HepG2 (cell line): ENCODE measurements at regions not wholly inside any gene's neighbourhood (a gene's known extent, or its start where the extent isn't known, plus 50 kb on each side); places are given as distances from the start of the nearest gene placed in this dataset.

Experiments
- ATAC-seq: fragments of 200-7000 bp; cut with Tn5 transposase; 3 replicates; pipeline ENCODE4 v1.9.1; 2020; ENCODE audit warnings: mild to moderate bottlenecking, moderate library complexity
- BruUV-seq: library from RNA; stranded (reverse); fragments of 400-500 nt; replicated peaks from 2 replicates; lab custom pipeline; 2021; lab: Mats Ljungman, UMichigan
- CTCF ChIA-PET: fragments of 300-600 bp; formaldehyde crosslinking; extraction: SDS; loops from one replicate; lab custom pipeline; 2021; ENCODE audit warnings: low total read pairs, inconsistent platforms, low intra/inter-chr PET ratio; lab: Yijun Ruan, JAX
- POLR2A ChIA-PET: fragments of 350-600 bp; sonication (Branson Sonifier 250); formaldehyde crosslinking; loops from one replicate; lab custom pipeline; 2020; ENCODE audit warnings: antibody characterized with exemption, inconsistent platforms; lab: Yijun Ruan, JAX
- DNase-seq: peaks from one replicate; pipeline ENCODE4 v3.0.0-alpha.2; 2015; ENCODE audit warnings: low spot score
- FAIRE-seq: peaks from 3 replicates; lab custom pipeline; 2011; peaks lifted over from hg19 to GRCh38; lab: Jason Lieb, UNC
- H2AFZ ChIP-seq: one replicate; pipeline ENCODE4 v1.6.1; 2011; ENCODE audit warnings: low read length, inconsistent platforms
- H3K27ac ChIP-seq: fragments of 300-600 bp; 3 replicates; pipeline ENCODE4 v1.8.0; 2011; ENCODE audit warnings: mixed run types, mild to moderate bottlenecking, mixed read lengths, low read length, inconsistent platforms; ENCODE audit not compliant: insufficient read depth; ENCODE audit errors: extremely low read length
- H3K27me3 ChIP-seq, 2 experiments: fragments of 200-600 bp in 1 of 2; 2 replicates in 1 of 2; 3 replicates in 1 of 2; pipeline versions ENCODE4 v1.6.0 to v1.8.0; 2011; ENCODE audit warnings: low read length in 2 of 2, mild to moderate bottlenecking in 2 of 2, moderate library complexity in 2 of 2, inconsistent platforms in 1 of 2; ENCODE audit not compliant: insufficient read depth in 2 of 2, control insufficient read depth in 1 of 2
- H3K36me3 ChIP-seq, 2 experiments: fragments of 200-600 bp in 1 of 2; replicated peaks in 1 of 2; 2 replicates in 1 of 2; 3 replicates in 1 of 2; pipeline versions ENCODE4 v1.5.1 to v1.8.0; 2011; ENCODE audit warnings: low read length in 2 of 2, inconsistent platforms in 1 of 2; ENCODE audit not compliant: insufficient read depth in 2 of 2, control insufficient read depth in 1 of 2
- H3K4me1 ChIP-seq: 2 replicates; pipeline ENCODE4 v1.5.1; 2012; ENCODE audit warnings: low read length, inconsistent platforms; ENCODE audit not compliant: insufficient read depth
- H3K4me2 ChIP-seq: 2 replicates; pipeline ENCODE4 v1.6.0; 2011; ENCODE audit warnings: low read depth, low read length, inconsistent platforms
- H3K4me3 ChIP-seq, 3 experiments: fragments of 200-600 bp in 1 of 3; sonication (generic), shearing (Covaris generic) in 1 of 3; replicated peaks in 1 of 3; 2 replicates each; pipeline ENCODE4 v1.5.1; 2011 to 2016; ENCODE audit warnings: low read length in 3 of 3, inconsistent platforms in 2 of 3, low read depth in 2 of 3, mild to moderate bottlenecking in 2 of 3, control low read depth in 1 of 3, mixed read lengths in 1 of 3; ENCODE audit not compliant: insufficient read depth in 1 of 3
- H3K79me2 ChIP-seq: one replicate; pipeline ENCODE4 v1.6.1; 2011; ENCODE audit warnings: low read length, inconsistent platforms; ENCODE audit not compliant: insufficient read depth
- H3K9ac ChIP-seq: 2 replicates; pipeline ENCODE4 v1.6.0; 2011; ENCODE audit warnings: mild to moderate bottlenecking, low read depth, low read length, inconsistent platforms; ENCODE audit not compliant: insufficient read depth
- H3K9me3 ChIP-seq: 2 replicates; pipeline ENCODE4 v1.5.1; 2012; ENCODE audit warnings: mild to moderate bottlenecking, low read length
- H4K20me1 ChIP-seq: 2 replicates; pipeline ENCODE4 v1.6.0; 2011; ENCODE audit warnings: inconsistent platforms, mild to moderate bottlenecking, low read length, moderate library complexity; ENCODE audit not compliant: insufficient read depth
- GATAD2A ChIP-seq: IDR thresholded peaks from 2 replicates; pipeline ENCODE4 v1.6.1; 2016
- GPN1 ChIP-seq: sonication (generic); formaldehyde crosslinking; IDR thresholded peaks from 2 replicates; pipeline ENCODE4 v1.5.1; 2020; ENCODE audit warnings: missing genetic modification reagents, borderline replicate concordance
- HIVEP1 ChIP-seq: sonication (generic); formaldehyde crosslinking; IDR thresholded peaks from 2 replicates; pipeline ENCODE4 v1.4.0; 2020; ENCODE audit warnings: mild to moderate bottlenecking, missing genetic modification reagents
- KDM4B ChIP-seq: sonication (generic); formaldehyde crosslinking; IDR thresholded peaks from 2 replicates; pipeline ENCODE4 v1.4.0; 2020; ENCODE audit warnings: missing genetic modification reagents
- MEIS1 ChIP-seq: sonication (generic); formaldehyde crosslinking; IDR thresholded peaks from 2 replicates; pipeline ENCODE4 v1.9.0; 2021; ENCODE audit warnings: mild to moderate bottlenecking, missing genetic modification reagents, moderate library complexity, borderline replicate concordance
- MXI1 ChIP-seq: IDR thresholded peaks from 3 replicates; pipeline ENCODE4 v1.6.1; 2012; ENCODE audit warnings: low read depth, low read length, inconsistent platforms, borderline replicate concordance
- RBM22 ChIP-seq: fragments of 200-400 bp; formaldehyde crosslinking; optimal IDR thresholded peaks from 2 replicates; pipeline ENCODE3; 2017; ENCODE audit warnings: mild to moderate bottlenecking, low read length, moderate library complexity
- RXRA ChIP-seq: sonication (generic); formaldehyde crosslinking; IDR thresholded peaks from 2 replicates; pipeline ENCODE4 v1.5.1; 2020; ENCODE audit warnings: missing genetic modification reagents
- SMYD3 ChIP-seq: sonication (generic); formaldehyde crosslinking; IDR thresholded peaks from 2 replicates; pipeline ENCODE4 v1.8.1; 2023; ENCODE audit warnings: mild to moderate bottlenecking, missing genetic modification reagents
- THYN1 ChIP-seq: sonication (generic); formaldehyde crosslinking; IDR thresholded peaks from 2 replicates; pipeline ENCODE4 v1.8.1; 2023; ENCODE audit warnings: low read depth, mild to moderate bottlenecking, moderate library complexity, missing genetic modification reagents, borderline replicate concordance
- ZIK1 ChIP-seq: sonication (generic); formaldehyde crosslinking; IDR thresholded peaks from 2 replicates; pipeline ENCODE4 v1.5.0; 2020; ENCODE audit warnings: mild to moderate bottlenecking, low read depth, missing genetic modification reagents, borderline replicate concordance
- ZNF772 ChIP-seq: sonication (generic); formaldehyde crosslinking; IDR thresholded peaks from 2 replicates; pipeline ENCODE4 v1.5.0; 2020; ENCODE audit warnings: mild to moderate bottlenecking, missing genetic modification reagents
- ZNF777 ChIP-seq: sonication (generic); formaldehyde crosslinking; IDR thresholded peaks from 2 replicates; pipeline ENCODE4 v1.4.0; 2020; ENCODE audit warnings: missing genetic modification reagents
- WGBS: methylation state at CpG from one replicate; pipeline ENCODE4 v1.1.6; 2017; ENCODE audit warnings: low lambda C conversion rate; 5-methylcytosine and 5-hydroxymethylcytosine counted together
- in situ Hi-C: cut with HindIII; loops from 2 replicates; pipeline ENCODE4 v1.10.0; 2017; ENCODE audit warnings: low pct_unique_long_range_greater_than_20kb; ENCODE audit not compliant: extremely low pct_ligation_motif_present
- intact Hi-C: fragments of 100-400 bp; cut with micrococcal nuclease; formaldehyde crosslinking; loops from one replicate; pipeline ENCODE4 v1.10.0; 2022; ENCODE audit not compliant: unreplicated experiment
- TF ChIP-seq, protein P1 (sequence below), 2 experiments: sonication (generic) in 1 of 2; formaldehyde crosslinking in 1 of 2; IDR thresholded peaks; 2 replicates each; pipeline versions ENCODE4 v1.4.0 to v1.6.1; 2018 to 2020; ENCODE audit warnings: missing genetic modification reagents in 2 of 2, borderline replicate concordance in 1 of 2, low read depth in 1 of 2, mild to moderate bottlenecking in 1 of 2, missing biosample characterization in 1 of 2
- TF ChIP-seq, protein P2 (sequence below): sonication (generic); formaldehyde crosslinking; IDR thresholded peaks from 2 replicates; pipeline ENCODE4 v1.5.0; 2020; ENCODE audit warnings: missing genetic modification reagents
- TF ChIP-seq, protein P3 (sequence below): sonication (generic); formaldehyde crosslinking; IDR thresholded peaks from 2 replicates; pipeline ENCODE4 v1.4.0; 2020; ENCODE audit warnings: mild to moderate bottlenecking, missing genetic modification reagents
- TF ChIP-seq, protein P4 (sequence below): sonication (generic); formaldehyde crosslinking; IDR thresholded peaks from 2 replicates; pipeline ENCODE4 v1.8.0; 2022; ENCODE audit warnings: mild to moderate bottlenecking, missing genetic modification reagents, moderate library complexity

DNA sequence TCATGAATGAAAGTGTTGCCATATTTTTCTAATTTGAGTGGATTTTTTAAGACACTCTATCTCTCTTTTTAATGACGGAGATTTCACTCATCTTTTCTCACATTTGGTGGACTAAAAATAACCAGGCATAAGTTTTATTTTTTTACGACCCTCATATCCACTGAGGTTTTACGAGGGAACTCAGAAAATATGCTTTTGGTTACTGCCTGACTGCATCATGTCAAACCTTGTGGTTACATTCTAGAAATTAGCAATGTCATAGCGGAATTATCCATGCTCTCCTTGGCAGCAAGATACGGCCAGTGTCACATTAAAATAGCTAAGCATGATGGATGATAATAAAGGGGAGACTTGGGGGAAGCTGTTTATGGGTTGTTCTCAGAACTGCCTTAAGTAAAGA, 428.6 kb upstream of the FSHR start:
- no TSS peak for BruUV-seq
- in situ Hi-C loops = no loop called here
- intact Hi-C loops = no loop called here
- Histone ChIP-seq H3K36me3 (no peaks in the 10 kb centered on the region), H3K4me3 (no peak overlapping the region), H3K79me2 (no peaks in the 10 kb centered on the region), H4K20me1 (no peaks in the 10 kb centered on the region), H2AFZ (no peak overlapping the region)
- no peak for ATAC-seq
- no peak for FAIRE-seq
- no peak for DNase-seq
- CTCF ChIA-PET = no interaction called here
- no peak for TF ChIP-seq ZIK1 (CRISPR knock-in tag)
- TF ChIP-seq MXI1 = no peak
- TF ChIP-seq RBM22 = no peak
- TF ChIP-seq ZNF777 (CRISPR knock-in tag) = no peak
- TF ChIP-seq GATAD2A = no peak
- TF ChIP-seq KDM4B (CRISPR knock-in tag) = no peak
- TF ChIP-seq, all 625 proteins: peak for 0
- H3K4me2 ChIP-seq = no peak overlapping the region
- H3K9me3 ChIP-seq = no peaks in the 10 kb centered on the region
- WGBS = 3% methylated on average over 5 of the region's 5 CpGs
- H3K4me1 ChIP-seq = no peaks in the 10 kb centered on the region
- POLR2A ChIA-PET = no interaction called here
- H3K27ac ChIP-seq = no peak overlapping the region
- H3K27me3 ChIP-seq = no peaks in the 10 kb centered on the region; a peak in 1 of 5 replicates
- H3K9ac ChIP-seq = no peak overlapping the region

DNA sequence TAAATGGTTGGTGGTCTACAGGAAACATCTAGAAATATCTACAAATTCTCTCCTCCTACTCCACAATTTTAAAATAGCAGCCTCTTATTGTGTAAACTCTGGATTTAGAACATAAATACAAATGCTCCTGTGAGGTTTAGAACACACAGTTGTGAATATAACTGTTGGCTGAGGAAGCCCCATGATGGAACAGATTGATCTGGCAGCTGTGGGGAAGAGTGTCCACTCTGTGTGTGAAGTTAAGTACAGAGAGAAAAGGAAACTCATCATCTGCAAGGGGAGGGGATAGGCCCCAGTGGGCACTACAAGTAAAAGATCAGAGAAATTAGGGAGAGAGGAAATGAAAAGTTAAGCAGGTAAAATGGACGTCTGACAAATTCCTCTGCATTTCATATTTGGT, 422.7 kb upstream of the FSHR start:
- Histone ChIP-seq H2AFZ (no peak overlapping the region), H3K4me2 (no peak overlapping the region), H3K79me2 (no peaks in the 10 kb centered on the region), H4K20me1 (no peaks in the 10 kb centered on the region), H3K9ac (no peak overlapping the region), H3K27ac (no peak overlapping the region), H3K4me1 (no peaks in the 10 kb centered on the region), H3K9me3 (no peaks in the 10 kb centered on the region; the same call in 1 of the 2 replicates), H3K36me3 (no peaks in the 10 kb centered on the region), H3K27me3 (no peaks in the 10 kb centered on the region), H3K4me3 (no peak overlapping the region)
- no peak for FAIRE-seq
- ATAC-seq = no peak
- intact Hi-C loops (no loop called here), in situ Hi-C loops (no loop called here)
- POLR2A ChIA-PET = no interaction called here
- 0% methylated on average over 1 of the region's 1 CpG for WGBS
- no TSS peak for BruUV-seq
- CTCF ChIA-PET = no interaction called here
- no peak for DNase-seq
- TF ChIP-seq GPN1 = no peak
- no peak for TF ChIP-seq THYN1 (CRISPR knock-in tag)
- TF ChIP-seq HIVEP1 (CRISPR knock-in tag) = no peak
- TF ChIP-seq, protein P1, sequence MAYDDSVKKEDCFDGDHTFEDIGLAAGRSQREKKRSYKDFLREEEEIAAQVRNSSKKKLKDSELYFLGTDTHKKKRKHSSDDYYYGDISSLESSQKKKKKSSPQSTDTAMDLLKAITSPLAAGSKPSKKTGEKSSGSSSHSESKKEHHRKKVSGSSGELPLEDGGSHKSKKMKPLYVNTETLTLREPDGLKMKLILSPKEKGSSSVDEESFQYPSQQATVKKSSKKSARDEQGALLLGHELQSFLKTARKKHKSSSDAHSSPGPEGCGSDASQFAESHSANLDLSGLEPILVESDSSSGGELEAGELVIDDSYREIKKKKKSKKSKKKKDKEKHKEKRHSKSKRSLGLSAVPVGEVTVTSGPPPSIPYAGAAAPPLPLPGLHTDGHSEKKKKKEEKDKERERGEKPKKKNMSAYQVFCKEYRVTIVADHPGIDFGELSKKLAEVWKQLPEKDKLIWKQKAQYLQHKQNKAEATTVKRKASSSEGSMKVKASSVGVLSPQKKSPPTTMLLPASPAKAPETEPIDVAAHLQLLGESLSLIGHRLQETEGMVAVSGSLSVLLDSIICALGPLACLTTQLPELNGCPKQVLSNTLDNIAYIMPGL (CRISPR knock-in tag; IDR thresholded peaks at IDR 0.05; ENCODE audit: borderline replicate concordance in 1 of 2, low read depth in 1 of 2) = no peak
- TF ChIP-seq, protein P2, sequence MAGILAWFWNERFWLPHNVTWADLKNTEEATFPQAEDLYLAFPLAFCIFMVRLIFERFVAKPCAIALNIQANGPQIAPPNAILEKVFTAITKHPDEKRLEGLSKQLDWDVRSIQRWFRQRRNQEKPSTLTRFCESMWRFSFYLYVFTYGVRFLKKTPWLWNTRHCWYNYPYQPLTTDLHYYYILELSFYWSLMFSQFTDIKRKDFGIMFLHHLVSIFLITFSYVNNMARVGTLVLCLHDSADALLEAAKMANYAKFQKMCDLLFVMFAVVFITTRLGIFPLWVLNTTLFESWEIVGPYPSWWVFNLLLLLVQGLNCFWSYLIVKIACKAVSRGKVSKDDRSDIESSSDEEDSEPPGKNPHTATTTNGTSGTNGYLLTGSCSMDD (CRISPR knock-in tag) = no peak
- TF ChIP-seq, protein P3, sequence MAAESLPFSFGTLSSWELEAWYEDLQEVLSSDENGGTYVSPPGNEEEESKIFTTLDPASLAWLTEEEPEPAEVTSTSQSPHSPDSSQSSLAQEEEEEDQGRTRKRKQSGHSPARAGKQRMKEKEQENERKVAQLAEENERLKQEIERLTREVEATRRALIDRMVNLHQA (CRISPR knock-in tag) = no peak
- TF ChIP-seq MEIS1 (CRISPR knock-in tag) = no peak
- no peak for TF ChIP-seq ZNF772
- TF ChIP-seq RXRA (CRISPR knock-in tag) = no peak
- TF ChIP-seq SMYD3 = no peak
- TF ChIP-seq, protein P4, sequence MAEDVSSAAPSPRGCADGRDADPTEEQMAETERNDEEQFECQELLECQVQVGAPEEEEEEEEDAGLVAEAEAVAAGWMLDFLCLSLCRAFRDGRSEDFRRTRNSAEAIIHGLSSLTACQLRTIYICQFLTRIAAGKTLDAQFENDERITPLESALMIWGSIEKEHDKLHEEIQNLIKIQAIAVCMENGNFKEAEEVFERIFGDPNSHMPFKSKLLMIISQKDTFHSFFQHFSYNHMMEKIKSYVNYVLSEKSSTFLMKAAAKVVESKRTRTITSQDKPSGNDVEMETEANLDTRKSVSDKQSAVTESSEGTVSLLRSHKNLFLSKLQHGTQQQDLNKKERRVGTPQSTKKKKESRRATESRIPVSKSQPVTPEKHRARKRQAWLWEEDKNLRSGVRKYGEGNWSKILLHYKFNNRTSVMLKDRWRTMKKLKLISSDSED (CRISPR knock-in tag) = no peak
